Pancreas (tissue), 10 donors: ENCODE measurements at regions not wholly inside any gene's neighbourhood (a gene's known extent, or its start where the extent isn't known, plus 50 kb on each side); places are given as distances from the start of the nearest gene placed in this dataset.

ENCODE experiments used
- ATAC-seq, 4 donors: fragments of 200-7000 bp; cut with Tn5 transposase; one replicate each; pipeline versions ENCODE4 v1.8.0 to v1.9.1; 2020; ENCODE audit warnings: mild to moderate bottlenecking in 4 of 4, moderate library complexity in 4 of 4
- DNase-seq, 6 donors: peaks; one replicate each; pipeline ENCODE4 v3.0.0-alpha.2; 2020
- FAIRE-seq: peaks from 2 replicates; lab custom pipeline; 2012; peaks lifted over from hg19 to GRCh38; lab: Jason Lieb, UNC
- H3K27ac ChIP-seq, 4 donors: fragments of 200-600 bp; sonication (generic); 1 replicate in 3 of 4; 2 replicates in 1 of 4; pipeline versions ENCODE4 v1.5.0 to v1.8.0; 2020
- H3K27me3 ChIP-seq, 4 donors: fragments of 200-600 bp; one replicate each; pipeline ENCODE4 v1.8.0; 2021
- H3K36me3 ChIP-seq, 3 donors: fragments of 200-600 bp; sonication (generic) in 1 of 3; one replicate each; pipeline versions ENCODE4 v1.5.0 to v1.8.0; 2020 to 2021
- H3K4me1 ChIP-seq, 3 donors: fragments of 200-600 bp; one replicate each; pipeline ENCODE4 v1.8.0; 2021
- H3K4me3 ChIP-seq, 4 donors: fragments of 200-600 bp; sonication (generic) in 2 of 4; one replicate each; pipeline versions ENCODE4 v1.5.0 to v1.8.0; 2020 to 2021
- H3K9me3 ChIP-seq, 4 donors: fragments of 200-600 bp; one replicate each; pipeline ENCODE4 v1.8.0; 2021
- WGBS, 2 donors: extraction: QIAGEN DNeasy Blood & Tissue Kit; methylation state at CpG; one replicate each; pipeline ENCODE4 v1.1.7; 2013; 5-methylcytosine and 5-hydroxymethylcytosine counted together
- intact Hi-C, 3 donors: fragments of 100-400 bp; cut with DNase I; formaldehyde crosslinking; loops; one replicate each; pipeline versions ENCODE4 v1.11.1 to v1.14.2; 2022
- TF ChIP-seq, protein P1 (sequence below), 4 donors: fragments of 200-600 bp; sonication (generic) in 3 of 4; IDR thresholded peaks; one replicate each; pipeline versions ENCODE4 v1.5.0 to v1.8.0; 2021; ENCODE audit warnings: antibody characterized with exemption in 4 of 4
- donor health status: healthy with polysubstance abuse.
- donor health status: DM: no; HTN: no; CAD: no; lungs with moderate emphysema.
- donor health status: DM: no; HTN: no; CAD: no.
- donor health status: control.
- donor health status: control.
- donor health status: Bipolar disorder and iron deficiency.
- donor health status: DM: yes; HTN: yes; CAD: no.
- donor health status: DM: no; HTN: no; CAD: no.
- donor health status: DM: no; HTN: no; CAD: no.
- donor health status: DM: yes; HTN: yes; CAD: no.

DNA sequence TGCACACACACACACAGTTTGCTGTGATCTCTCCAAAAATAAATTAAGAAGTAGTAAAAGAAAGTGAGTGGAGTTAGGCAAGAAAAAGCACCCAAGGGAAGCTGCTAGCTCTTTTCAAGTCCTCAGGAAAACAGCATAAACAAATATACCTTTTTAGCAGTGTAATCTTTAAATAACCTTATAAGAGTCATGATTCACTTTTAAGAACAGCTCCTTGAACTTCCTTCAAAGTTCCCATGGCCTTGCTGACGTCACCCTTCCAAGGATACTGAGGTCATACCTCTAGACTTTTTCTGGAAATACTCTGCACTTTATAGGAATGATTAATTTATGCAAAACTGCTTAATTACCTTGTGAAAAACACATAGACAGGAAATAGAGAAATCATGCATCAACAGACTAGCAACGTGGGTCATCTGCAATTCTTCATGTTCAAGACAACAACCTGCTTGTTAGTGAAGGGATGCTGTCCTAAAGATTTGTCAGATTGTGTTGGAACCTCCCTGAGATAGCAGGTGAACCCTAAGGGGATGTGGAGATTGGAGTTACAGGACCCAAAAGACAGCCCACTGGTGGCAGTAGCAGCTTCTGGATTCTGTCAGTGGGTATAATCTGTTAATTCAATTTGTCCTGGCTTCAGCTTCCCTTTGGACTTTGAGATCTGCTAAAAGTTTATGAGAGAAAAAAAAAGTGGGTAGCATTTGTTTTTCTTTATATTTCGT is 229.0 kb downstream of the ELAVL2 start:
- H3K27ac ChIP-seq: no peak overlapping the region

DNA sequence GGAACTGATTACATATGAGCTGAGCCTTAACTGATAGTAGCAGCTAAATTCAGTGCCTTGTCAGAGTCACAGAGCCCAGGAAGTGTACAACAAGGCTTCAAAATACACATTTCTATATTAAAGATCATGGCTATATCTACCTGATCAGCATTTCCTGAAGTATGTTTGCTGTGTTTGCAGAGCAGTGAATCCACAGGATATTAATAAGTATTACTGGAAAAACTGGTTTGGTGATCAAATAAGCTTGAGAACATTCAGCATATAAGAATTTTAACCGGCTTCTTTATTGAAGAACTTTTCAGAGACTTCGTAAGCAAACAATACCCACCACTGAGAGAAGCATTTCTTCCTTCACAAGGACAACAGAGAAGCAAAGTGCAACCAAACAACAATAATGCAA is 227.0 kb downstream of the ELAVL2 start:
- no peaks in the 10 kb centered on the region for H3K36me3 ChIP-seq
- H3K4me1 ChIP-seq: peaks cover 0 to 7% (median 3%) of the 10 kb centered on the region in 3 donors
- FAIRE-seq (no peak), DNase-seq (no peak), ATAC-seq (peak; percentile 35 to 76 (median 67))
- TF ChIP-seq, protein P1, sequence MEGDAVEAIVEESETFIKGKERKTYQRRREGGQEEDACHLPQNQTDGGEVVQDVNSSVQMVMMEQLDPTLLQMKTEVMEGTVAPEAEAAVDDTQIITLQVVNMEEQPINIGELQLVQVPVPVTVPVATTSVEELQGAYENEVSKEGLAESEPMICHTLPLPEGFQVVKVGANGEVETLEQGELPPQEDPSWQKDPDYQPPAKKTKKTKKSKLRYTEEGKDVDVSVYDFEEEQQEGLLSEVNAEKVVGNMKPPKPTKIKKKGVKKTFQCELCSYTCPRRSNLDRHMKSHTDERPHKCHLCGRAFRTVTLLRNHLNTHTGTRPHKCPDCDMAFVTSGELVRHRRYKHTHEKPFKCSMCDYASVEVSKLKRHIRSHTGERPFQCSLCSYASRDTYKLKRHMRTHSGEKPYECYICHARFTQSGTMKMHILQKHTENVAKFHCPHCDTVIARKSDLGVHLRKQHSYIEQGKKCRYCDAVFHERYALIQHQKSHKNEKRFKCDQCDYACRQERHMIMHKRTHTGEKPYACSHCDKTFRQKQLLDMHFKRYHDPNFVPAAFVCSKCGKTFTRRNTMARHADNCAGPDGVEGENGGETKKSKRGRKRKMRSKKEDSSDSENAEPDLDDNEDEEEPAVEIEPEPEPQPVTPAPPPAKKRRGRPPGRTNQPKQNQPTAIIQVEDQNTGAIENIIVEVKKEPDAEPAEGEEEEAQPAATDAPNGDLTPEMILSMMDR (IDR thresholded peaks at IDR 0.05): no peak
- H3K27me3 ChIP-seq: no peaks in the 10 kb centered on the region
- no peaks in the 10 kb centered on the region for H3K9me3 ChIP-seq
- intact Hi-C loops: no loop called here
- H3K4me3 ChIP-seq: no peak overlapping the region
- H3K27ac ChIP-seq: no peak overlapping the region
- 14 to 21% methylated on average over 2 of the region's 2 CpGs for WGBS, 2 donors

More for the DNA sequence above, 229.0 kb downstream of the ELAVL2 start:
- no peak for DNase-seq
- peaks cover 0 to 7% (median 3%) of the 10 kb centered on the region in 3 donors for H3K4me1 ChIP-seq
- H3K27me3 ChIP-seq: no peaks in the 10 kb centered on the region
- H3K9me3 ChIP-seq: no peaks in the 10 kb centered on the region
- no peak for ATAC-seq
- H3K4me3 ChIP-seq: no peak overlapping the region
- TF ChIP-seq, protein P1 (IDR thresholded peaks at IDR 0.05): no peak
- intact Hi-C loops: no loop called here
- no peaks in the 10 kb centered on the region for H3K36me3 ChIP-seq
- FAIRE-seq: no peak
- 43 to 49% methylated on average over 3 of the region's 3 CpGs for WGBS, 2 donors

DNA sequence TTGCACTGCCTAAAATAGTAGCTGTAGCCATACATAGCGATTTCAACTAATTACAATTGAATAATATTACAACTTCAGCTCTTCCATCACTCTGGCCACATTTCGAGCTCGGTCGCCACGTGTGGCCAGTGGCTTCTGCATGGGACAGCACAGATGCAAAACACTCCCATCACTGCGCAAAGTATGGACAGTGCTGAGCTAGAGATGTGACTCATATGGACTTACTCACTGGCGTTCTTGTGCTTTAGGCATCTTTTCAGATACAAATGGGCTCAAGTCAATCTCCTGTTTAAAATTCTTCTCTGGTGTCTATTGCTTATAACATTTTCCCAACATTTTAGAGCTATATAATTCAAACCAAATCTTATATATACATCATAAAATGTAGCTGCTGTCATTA is 222.7 kb downstream of the ELAVL2 start:
- H3K4me3 ChIP-seq: no peak overlapping the region
- H3K27ac ChIP-seq: no peak overlapping the region
- DNase-seq (no peak), ATAC-seq (no peak), FAIRE-seq (no peak)
- intact Hi-C loops: no loop called here
- H3K36me3 ChIP-seq: no peaks in the 10 kb centered on the region
- TF ChIP-seq, protein P1 (IDR thresholded peaks at IDR 0.05): no peak
- no peaks in the 10 kb centered on the region for H3K9me3 ChIP-seq
- peaks cover 0 to 7% (median 3%) of the 10 kb centered on the region in 3 donors for H3K4me1 ChIP-seq
- 86 to 93% methylated on average over 7 of the region's 7 CpGs for WGBS, 2 donors
- no peaks in the 10 kb centered on the region for H3K27me3 ChIP-seq

DNA sequence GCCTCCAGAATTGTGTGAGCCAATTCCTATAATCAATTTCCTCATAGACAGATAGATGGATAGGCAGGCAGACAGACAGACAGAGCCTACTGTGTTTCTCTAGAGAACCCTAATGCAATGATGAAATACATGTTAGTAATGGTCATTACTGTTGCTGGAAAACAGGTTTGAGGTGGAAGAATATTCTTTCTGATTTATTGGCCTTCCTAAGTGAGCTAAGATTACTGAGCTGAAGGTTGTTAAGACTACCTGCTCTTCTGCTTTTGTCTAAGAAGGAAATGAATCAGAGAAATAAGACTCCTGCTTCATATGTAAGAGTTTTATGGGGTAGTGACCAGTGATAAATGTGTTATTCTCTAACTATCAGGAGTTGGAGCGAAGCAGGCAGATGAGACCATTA is 219.9 kb downstream of the ELAVL2 start:
- intact Hi-C loops: no loop called here
- H3K27ac ChIP-seq: no peak overlapping the region
- no peaks in the 10 kb centered on the region for H3K36me3 ChIP-seq
- H3K4me3 ChIP-seq: no peak overlapping the region
- no peak for DNase-seq
- ATAC-seq: no peak
- no peak for FAIRE-seq
- 81 to 83% methylated on average over 1 of the region's 1 CpG for WGBS, 2 donors
- no peaks in the 10 kb centered on the region for H3K27me3 ChIP-seq
- no peaks in the 10 kb centered on the region for H3K4me1 ChIP-seq
- TF ChIP-seq, protein P1 (IDR thresholded peaks at IDR 0.05): no peak
- H3K9me3 ChIP-seq: no peaks in the 10 kb centered on the region

DNA sequence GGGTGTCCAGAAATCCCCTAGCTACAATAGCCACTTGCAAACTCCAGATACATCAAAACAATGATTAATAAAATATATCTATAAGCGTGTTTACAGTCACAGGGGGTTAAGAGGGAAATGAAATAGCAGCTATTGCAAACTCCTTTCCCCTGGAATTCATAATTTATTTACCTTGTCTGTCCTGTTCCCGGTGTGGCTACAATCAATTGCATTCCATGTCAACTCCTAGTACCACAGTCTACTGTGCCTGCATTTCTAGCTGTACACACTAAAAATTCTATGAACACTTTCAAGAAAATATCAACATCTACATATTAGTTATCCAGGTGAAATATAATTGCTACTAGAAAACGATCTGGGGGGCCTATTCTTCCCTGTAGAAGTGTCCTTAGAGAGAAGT is 217.6 kb downstream of the ELAVL2 start:
- ATAC-seq (peak in 3 of 4 donors; percentile 50 to 67 (median 62)), FAIRE-seq (no peak), DNase-seq (no peak)
- TF ChIP-seq, protein P1 (IDR thresholded peaks at IDR 0.05): no peak
- 10 to 17% methylated on average over 3 of the region's 3 CpGs for WGBS, 2 donors
- Histone ChIP-seq H3K27ac (peak overlapping the region in 1 of 4 donors; percentile 9), H3K4me1 (no peaks in the 10 kb centered on the region), H3K36me3 (no peaks in the 10 kb centered on the region), H3K27me3 (no peaks in the 10 kb centered on the region), H3K9me3 (no peaks in the 10 kb centered on the region), H3K4me3 (no peak overlapping the region)
- intact Hi-C loops: no loop called here
